ENCODE measurements at regions not wholly inside any gene's neighbourhood (a gene's known extent, or its start where the extent isn't known, plus 50 kb on each side); places are given as distances from the start of the nearest gene placed in this dataset.
"Not testable (repeated sequence)": the region's sequence is repeated elsewhere in the genome, so short reads cannot be mapped to it uniquely, and the experiment has no call there.

DNA sequence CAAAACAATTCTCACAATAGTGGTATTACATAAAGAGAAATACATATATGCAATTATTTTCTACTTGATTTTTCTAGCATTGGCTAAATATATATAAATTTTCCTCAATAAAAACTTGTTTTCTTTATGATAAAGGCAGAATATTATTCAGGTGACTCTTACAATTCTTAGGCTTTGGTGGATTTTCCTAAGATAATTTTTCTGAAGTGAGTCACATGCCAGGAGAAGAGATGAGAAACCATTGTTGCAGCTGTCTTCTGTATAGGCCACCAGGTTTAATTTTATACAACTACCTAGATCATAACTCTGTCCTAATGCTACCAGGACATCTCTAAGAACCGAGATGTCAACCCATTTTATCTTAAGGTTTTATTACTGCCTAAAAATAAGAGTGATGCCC, 552.4 kb upstream of the CDH2 start:
- no peak for DNase-seq

DNA sequence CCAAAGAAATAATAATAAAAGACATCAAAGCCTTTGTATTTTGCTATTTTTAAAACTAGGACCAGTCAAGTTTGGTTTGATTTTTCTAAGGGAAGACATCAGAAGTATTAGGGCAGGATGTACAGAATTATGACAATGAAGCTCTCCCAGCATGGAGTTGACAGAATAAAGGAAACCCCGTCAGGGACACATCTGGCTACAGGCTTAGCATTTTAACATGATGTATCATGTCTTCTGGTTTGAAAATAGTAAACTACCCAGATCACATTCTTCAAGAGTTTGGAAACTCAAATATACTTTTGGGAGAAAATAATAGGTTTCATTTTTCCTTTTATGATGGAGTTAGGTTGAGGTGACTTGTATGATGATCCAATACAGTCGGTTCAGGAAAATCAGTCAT, 552.0 kb upstream of the CDH2 start:
- no peak for DNase-seq

DNA sequence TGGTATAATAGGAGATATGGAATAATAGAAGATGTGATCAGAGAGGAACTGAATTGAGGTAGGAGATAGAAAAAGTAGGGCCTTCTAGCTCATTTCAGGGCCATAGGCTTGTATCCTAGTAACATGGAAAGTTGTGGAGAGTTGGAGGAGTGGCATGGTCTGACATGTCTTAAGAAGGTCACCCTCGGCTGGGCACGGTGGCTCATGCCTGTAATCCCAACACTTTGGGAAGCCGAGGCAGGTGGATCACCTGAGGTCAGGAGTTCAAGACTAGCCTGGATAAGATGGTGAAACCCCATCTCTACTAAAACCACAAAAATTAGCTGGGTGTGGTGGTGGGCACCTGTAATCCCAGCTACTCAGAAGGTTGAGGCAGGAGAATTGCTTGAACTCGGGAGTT, 550.3 kb upstream of the CDH2 start:
- DNase-seq: not testable (repeated sequence)

- DNase-seq: peak in 2 of 3 experiments; percentile 6 to 56
Observed at GRCh38 chr18:28725876-28726275, 548.9 kb upstream of the CDH2 start.

DNA sequence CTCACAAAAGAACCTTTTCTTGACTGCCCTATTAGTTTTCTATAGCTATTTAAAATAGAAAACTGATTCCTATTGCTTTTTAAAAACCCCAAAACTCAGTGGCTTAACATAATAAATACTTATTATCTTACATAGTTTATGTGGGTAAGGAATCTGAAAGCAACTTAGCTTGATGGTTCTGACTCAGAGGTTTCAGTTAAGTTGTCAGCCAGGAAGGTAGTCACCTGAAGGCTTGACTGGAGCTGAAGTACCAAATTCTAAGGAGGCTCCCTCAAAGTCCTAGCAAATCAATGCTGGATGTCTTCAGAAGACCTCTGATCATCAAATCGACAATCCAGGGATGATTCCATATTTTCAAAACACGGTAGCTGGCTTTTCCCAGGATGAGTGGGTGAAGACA, 546.6 kb upstream of the CDH2 start:
- no peak for DNase-seq

DNA sequence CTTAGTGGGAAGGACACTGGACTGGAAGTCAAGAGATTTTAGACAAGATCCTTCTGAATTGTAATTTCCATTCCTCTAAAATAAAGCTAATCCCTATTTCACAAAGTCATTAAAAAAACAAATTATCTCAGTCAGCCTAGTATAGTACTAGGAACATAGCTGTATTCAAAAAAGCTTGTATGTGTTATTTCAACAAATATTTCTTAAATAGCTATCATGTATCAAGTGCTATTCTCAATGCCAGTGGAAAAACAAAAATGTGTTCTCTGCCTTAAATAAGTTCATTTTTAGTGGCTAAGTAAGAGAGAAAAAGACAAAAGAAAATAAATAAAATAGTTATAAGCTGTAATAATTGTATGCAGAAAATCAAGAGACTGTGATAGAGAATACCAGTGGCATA, 541.8 kb upstream of the CDH2 start:
- DNase-seq: no peak

DNA sequence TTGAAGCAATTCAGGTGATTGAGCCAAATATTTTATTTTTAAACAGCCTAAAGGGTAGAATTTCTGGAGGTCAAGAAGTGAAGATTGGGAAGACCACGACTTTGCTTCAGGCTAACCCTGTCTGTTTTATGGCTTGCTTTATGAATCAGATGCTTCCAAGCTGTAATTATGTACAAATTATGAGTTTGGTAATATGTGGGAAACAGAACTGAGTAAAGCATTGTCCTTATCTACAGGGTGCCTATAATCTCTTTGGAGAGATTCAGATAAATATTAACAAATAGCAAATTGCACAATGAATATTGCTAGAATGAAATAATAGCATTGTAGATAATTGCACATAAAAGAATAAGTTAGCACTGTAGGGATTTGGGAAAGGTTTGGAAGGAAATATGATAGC, 539.4 kb upstream of the CDH2 start:
- DNase-seq: peak in 2 of 3 experiments; percentile 39 to 87

DNA sequence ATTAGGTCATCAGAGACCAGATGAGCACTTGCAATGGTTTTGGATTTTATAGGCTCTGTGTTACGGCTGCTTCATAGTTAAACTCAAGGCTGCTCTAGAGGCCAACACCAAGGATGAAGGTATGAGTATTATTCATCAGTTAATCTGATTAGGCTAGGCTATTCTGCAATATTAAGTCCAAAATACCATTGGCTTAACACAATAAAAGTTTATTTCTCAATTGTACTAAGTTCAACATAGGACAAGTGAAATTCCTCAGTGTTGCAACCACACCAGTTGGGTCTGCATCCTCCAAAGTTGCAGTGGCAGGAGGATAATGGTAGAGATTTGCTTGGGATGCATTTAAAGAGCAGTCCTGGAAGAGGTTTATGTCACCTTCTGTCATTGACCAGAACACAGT, 538.3 kb upstream of the CDH2 start:
- no peak for DNase-seq

GRCh38 chr18:28714498-28714897, 537.6 kb upstream of the CDH2 start:
- no peak for DNase-seq

DNA sequence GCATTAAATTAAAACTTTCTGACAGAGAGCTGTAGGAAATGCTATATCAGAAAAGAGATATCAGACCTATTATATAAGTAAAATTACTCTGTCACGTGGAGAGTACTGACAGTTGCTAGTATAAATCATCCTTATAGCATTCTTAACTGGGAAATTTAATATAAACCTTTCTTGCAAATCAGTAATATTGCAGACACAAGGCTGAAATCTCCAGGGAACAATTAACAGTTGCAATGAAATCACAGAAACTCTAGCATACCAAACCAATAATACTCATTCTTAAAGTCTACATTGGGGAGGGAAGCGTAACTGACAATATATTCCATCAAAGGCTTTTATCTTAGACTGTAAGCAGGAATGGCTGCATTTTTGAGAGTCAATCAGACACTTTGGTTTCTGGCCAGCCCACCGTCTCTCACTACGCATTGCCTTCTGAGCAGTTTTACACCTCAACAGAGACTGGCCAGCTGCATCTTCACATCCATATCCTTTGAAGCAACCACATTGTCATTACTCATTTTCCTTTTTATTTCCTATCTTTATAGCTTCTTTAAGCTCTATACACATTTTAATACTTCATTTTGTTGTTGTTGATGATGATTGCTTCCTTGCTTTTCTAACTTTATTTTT, 536.0 kb upstream of the CDH2 start:
- DNase-seq: no peak

- DNase-seq: no peak
Observed at GRCh38 chr18:28712172-28712571, 535.2 kb upstream of the CDH2 start.

- DNase-seq: no peak
Observed at GRCh38 chr18:28711096-28711495, 534.2 kb upstream of the CDH2 start.

DNA sequence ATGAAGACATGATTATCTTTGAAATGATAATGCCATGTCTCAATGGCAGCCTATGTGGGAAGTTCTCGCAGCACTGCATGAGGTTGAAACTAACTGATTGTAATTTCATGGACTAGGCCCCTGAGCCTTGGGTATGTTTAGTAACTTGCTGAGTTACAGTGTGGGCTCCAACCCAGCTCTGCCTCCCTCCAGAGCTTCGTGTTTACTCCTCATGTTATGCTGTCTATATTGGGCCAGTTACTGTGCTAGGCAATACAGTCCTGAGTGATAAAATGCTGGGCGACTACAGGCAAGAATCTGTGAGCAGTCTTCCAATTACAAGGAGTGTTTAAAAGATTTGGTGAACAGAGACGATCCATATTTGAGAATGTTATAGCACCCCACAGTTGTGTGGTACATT, 530.1 kb upstream of the CDH2 start:
- DNase-seq: no peak

GRCh38 chr18:28706397-28706796, 529.5 kb upstream of the CDH2 start:
- no peak for DNase-seq

- DNase-seq: peak in 1 of 3 experiments; percentile 15
Observed at GRCh38 chr18:28705482-28705881, 528.6 kb upstream of the CDH2 start.

GRCh38 chr18:28692337-28692736, 515.4 kb upstream of the CDH2 start:
- DNase-seq: no peak

DNA sequence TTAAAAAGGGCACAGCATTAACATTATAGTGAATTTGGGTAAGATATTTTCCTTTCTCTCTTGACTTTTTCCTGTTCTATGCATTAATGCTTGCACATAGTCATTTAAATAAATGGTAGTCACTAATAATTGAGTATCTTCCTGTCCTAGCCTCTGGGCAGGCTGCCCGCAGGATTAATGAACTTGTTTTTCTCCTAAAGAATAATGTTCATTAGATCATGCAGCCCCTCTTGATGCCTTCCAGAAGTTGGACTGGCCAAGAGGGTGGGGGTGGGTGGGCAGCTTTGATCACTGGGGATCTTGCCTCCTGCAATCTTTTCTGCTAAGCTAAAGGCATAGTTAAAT, 514.5 kb upstream of the CDH2 start:
- no peak for DNase-seq

DNA sequence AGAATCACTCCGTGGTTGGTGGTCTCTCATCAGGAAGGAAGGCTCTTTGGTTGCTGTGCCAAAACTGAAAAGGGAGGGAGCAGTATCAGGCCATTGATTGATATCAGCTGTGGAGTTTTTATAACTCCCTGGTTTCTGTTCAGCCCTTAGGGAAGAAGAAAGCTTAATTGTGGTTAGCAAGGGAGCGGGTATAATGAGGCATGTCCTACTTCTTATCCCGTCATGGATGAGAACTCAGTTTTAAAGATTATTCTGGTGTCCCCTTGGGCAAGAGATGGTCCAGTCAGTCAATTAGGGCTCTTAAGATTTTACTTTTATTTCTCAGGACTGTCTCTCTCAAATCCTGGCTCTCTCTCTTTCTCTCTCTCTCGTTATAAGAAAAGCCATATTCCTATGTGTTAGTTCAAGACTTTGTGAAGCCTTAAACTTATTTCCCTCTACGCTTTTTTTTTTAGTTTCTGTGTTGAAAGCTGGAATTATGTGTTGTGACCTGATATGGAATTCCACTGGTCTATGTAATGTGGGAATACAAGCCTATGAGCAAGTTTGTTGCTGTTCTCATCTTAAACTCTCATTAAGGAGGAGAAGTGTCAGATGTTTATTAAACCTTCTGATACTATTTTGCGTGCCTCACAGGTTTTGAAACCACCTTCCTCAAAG, 514.0 kb upstream of the CDH2 start:
- no peak for DNase-seq

DNA sequence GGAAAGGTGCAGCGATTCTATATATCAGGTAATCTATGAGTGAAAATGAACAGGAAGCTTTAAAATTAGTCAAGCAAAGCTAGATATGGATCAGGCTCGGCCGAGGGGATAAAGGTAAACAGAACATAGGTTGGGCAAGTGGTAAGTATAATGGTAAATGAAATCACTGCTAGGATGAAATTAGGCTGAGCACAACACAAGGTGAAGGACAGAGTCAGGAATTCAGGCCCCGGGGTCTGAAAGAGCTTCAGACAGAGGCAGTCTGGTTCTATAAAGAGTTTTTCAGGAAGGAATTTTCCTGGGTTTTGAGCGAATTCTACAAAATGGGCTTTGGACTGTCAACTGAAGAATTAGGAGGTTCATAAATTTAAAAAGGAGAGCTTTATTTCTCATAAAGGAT, 513.2 kb upstream of the CDH2 start:
- DNase-seq: no peak

DNA sequence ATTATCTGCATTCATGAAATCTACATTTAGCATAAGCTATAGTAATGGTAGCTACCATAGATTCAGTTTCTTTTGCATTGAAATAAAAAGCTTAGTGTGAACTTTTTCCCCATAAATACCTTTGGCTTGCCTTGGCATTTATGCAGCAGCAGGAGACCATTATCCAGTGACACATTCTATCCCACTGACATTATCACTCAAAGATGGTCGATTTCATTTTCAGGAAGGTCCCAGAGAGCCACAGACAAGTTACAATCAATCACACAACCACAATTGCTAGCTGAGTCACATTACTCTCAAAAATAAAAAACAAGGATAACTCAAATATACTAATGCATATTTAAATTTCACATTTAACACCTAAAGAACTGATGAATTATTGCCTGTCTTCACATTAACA, 512.7 kb upstream of the CDH2 start:
- no peak for DNase-seq

DNA sequence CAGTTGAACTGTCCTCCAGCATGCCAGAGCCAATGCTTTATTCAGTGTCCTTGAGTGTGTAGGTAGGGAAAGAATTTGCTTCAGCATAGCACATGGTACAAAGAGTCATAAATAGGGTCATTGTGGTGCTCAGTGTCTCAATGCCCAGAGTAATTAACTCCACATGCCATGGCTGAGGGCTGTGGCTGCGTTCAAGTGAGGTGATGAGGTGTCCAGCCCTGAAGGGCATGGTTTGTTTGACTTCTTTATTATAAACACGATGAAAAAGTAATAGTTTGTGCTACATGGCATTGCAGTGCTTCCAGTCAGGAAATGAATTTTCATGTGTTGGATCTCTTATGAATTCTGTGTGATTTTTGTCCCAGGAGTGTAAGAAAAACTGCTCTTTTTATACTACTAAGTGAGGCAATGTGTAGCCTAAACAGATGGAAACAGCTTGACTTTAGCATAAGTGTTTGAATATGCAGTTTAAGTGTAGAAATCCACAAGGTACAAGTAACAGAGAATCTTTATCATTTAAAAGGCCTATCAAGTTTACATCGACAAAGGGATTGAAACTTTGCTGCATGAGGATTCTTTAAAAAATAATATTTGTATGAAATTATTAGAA, 507.9 kb upstream of the CDH2 start:
- DNase-seq: no peak

- DNase-seq: no peak
Observed at GRCh38 chr18:28682912-28683311, 506.0 kb upstream of the CDH2 start.

GRCh38 chr18:28669165-28669564, 492.2 kb upstream of the CDH2 start:
- no peak for DNase-seq

GRCh38 chr18:28666216-28666615, 489.3 kb upstream of the CDH2 start:
- DNase-seq: peak in 1 of 3 experiments; percentile 66

- no peak for DNase-seq
Observed at GRCh38 chr18:28657961-28658360, 481.0 kb upstream of the CDH2 start.

Data from NCI-H1417 (cell line).